Omental fat pad (tissue), 3 donors: ENCODE measurements at regions not wholly inside any gene's neighbourhood (a gene's known extent, or its start where the extent isn't known, plus 50 kb on each side); places are given as distances from the start of the nearest gene placed in this dataset.

ENCODE experiments used
- ATAC-seq: fragments of 150-250 bp; one replicate; pipeline ENCODE4 v1.9.1; 2016; ENCODE audit warnings: mild to moderate bottlenecking, moderate library complexity; ENCODE audit not compliant: low FRiP score
- DNase-seq: peaks from one replicate; pipeline ENCODE4 v3.0.0-alpha.2; 2019; ENCODE audit warnings: low spot score
- TF ChIP-seq, protein P1 (sequence below), 3 donors: fragments of 450-650 bp; IDR thresholded peaks; one replicate each; pipeline ENCODE4 v1.5.1; 2016 to 2017; ENCODE audit warnings: antibody characterized with exemption in 3 of 3, mild to moderate bottlenecking in 3 of 3, moderate library complexity in 2 of 3

DNA sequence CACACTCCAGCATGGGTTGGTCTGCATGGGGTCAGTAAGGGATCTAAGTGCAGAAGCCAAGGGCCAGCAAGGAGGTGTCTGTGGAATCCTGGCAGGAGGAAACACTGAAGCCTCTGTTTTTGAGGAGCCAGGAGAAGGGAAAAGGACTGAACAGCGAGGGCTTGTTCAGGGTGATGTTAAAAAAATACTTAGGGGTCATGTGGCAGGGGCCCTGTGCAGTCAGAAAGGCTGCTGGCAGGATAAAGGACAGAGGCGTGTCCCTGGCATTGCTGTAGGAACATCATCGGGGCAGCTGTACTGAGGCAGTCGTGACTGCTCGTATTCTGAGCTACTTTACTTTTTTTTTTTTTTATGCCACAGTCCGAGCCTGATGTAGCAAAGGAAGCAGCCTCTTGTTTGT is 127.1 kb upstream of the ZFP64 start:
- no peak for ATAC-seq
- TF ChIP-seq, protein P1, sequence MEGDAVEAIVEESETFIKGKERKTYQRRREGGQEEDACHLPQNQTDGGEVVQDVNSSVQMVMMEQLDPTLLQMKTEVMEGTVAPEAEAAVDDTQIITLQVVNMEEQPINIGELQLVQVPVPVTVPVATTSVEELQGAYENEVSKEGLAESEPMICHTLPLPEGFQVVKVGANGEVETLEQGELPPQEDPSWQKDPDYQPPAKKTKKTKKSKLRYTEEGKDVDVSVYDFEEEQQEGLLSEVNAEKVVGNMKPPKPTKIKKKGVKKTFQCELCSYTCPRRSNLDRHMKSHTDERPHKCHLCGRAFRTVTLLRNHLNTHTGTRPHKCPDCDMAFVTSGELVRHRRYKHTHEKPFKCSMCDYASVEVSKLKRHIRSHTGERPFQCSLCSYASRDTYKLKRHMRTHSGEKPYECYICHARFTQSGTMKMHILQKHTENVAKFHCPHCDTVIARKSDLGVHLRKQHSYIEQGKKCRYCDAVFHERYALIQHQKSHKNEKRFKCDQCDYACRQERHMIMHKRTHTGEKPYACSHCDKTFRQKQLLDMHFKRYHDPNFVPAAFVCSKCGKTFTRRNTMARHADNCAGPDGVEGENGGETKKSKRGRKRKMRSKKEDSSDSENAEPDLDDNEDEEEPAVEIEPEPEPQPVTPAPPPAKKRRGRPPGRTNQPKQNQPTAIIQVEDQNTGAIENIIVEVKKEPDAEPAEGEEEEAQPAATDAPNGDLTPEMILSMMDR (IDR thresholded peaks at IDR 0.05): no peak
- no peak for DNase-seq

DNA sequence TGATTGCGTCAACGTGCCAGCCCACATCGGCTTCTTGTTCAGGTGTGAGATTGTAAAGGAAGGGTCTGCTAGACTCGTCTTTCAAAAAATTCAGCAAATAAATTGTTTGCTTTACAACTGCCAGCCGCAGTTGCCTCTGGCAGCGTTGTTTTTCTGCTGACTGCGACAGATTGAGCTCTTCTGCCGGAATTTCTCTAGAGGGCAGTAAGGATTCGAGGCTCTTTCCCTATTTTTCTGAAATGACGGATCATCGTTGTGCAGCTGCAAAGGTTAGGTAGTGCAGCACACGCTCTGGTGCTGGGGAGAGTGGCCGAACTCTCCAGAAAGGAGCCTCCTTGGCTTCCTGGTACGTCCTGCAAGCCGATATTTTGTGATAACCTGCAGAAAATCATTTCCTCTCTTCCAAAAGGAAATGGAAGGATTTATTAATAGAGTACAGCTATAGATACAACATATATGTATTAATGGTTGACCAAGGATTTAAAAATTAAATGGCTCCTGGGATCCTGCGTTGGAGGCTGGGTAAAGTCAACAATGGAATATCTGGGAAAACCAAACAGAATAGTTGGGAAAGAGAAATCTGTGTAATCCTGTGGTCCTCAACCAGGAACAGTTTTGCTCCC is 121.9 kb upstream of the ZFP64 start:
- ATAC-seq (peak; percentile 70), DNase-seq (no peak)
- TF ChIP-seq, protein P1 (IDR thresholded peaks at IDR 0.05): no peak

DNA sequence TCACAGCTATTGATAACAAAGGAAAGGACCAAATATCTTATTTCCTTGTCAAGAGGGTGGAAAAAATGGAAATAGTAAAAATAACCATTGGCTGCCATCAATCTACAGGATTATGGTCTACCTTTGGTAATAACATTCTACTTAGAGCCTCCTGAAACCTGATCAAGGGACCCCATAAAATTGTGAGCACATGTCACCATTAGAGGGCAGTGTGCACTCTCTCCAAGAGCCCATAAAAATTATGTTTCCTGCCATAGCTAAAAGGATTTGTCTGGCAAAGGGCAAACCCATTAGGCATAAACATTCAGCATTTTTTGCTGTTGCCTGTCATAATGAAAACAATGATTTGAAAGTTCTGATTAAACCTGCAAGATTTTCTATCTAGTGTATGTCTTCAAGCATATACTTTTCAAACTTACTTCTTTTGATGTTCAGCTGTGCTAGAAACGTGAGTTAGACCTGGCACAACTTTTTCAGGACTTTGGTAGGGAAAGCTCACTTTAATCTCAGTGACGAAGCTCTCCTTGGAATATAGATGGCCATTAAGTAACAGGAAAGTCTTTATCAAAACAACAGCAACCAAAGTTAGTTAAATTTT is 120.7 kb upstream of the ZFP64 start:
- DNase-seq (no peak), ATAC-seq (peak; percentile 76)
- TF ChIP-seq, protein P1 (IDR thresholded peaks at IDR 0.05): no peak

DNA sequence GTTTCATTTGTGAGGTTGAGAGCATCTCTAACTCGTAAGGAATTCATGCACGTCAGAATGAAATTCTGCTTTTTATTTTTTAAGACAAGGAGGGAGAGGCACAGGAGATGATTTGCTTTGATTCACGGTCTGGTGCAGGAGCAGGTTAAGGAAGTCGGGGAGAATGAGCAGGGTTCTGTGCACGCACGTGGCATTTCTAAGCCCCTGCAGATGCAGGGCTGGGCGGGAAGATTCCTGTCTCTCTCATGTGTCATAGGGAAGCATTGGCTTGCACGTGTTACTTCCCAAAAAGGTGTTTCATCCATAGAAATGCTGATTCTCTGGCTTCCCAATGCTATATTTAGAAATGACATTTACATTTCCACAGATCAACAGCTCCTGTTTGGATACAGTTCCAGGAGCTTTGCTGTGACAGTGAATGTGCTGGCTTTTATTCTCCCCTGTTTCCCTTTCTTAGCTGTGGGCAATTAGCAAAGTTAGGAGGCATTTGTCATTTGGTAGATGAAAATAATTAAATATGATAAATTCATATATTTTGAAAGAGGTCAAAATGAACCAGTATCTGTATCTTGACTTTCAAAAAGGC is 119.7 kb upstream of the ZFP64 start:
- TF ChIP-seq, protein P1 (IDR thresholded peaks at IDR 0.05): no peak
- DNase-seq: no peak
- no peak for ATAC-seq

DNA sequence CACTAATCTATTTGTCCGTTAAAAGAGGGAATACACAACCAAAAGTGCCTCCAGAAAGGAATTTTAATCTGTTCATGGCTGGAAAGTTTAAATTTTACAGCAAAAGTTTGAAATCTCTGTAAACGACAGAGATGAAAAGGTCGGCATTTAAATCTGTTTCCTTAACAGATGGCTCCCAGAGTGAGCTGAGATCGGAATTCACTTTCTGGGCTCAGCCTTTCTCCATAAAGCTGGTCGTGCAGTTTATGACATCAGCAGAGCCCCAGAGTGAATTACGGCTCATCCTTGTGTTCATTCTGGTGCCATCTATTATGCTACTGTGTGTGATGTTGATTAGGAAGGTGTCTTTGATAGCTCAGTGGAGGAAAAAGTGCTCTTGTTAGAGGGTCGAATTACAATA is 117.6 kb upstream of the ZFP64 start:
- ATAC-seq (no peak), DNase-seq (no peak)
- TF ChIP-seq, protein P1 (IDR thresholded peaks at IDR 0.05): no peak

DNA sequence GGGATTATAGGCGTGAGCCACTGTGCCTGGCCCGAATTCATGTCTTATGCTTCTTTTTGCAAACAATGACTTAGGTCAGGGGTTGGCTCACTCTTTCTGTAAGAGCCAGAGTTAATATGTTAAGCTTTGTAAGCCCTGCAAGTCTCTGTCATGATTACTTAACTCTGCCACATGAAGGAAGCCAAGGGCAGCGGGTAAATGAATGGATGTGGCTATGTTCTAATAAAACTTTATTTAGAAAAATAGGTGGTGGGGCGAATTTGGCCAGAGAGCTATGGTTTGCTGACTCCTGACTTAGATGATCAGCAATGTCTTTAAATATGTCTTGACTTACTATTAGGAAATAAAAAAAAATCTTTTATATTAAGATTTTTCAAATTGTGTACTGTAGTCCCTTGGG is 114.9 kb upstream of the ZFP64 start:
- TF ChIP-seq, protein P1 (IDR thresholded peaks at IDR 0.05): no peak
- DNase-seq: no peak
- ATAC-seq: no peak

DNA sequence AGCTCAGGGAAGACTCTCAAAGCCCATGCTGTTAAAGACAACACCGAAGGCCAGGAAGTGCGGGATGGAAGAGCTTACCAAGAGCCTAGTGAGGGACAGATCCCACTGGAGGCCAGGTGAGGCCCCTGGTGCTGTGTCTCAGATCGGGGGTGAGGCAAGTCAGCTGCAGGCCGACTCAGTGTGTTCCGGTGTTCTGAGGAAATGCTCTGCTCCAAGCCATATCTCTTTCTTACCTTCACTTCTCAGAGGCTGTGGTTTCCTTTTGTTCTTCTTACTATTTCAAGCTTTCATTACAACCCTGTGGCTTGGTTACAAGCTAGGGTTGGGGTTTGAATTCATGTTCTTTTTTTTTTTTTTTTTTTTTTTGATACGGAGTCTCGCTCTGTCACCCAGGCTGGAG is 114.3 kb upstream of the ZFP64 start:
- DNase-seq: no peak
- TF ChIP-seq, protein P1 (IDR thresholded peaks at IDR 0.05): no peak
- no peak for ATAC-seq
